ENCODE measurements at regions not wholly inside any gene's neighbourhood (a gene's known extent, or its start where the extent isn't known, plus 50 kb on each side); places are given as distances from the start of the nearest gene placed in this dataset.

- DNase-seq = no peak
Observed at GRCh38 chr3:1699361-1699920, 399.2 kb upstream of the CNTN4 start.

- no peak for DNase-seq
Observed at GRCh38 chr3:1700650-1701049, 398.0 kb upstream of the CNTN4 start.

- DNase-seq = no peak
Observed at GRCh38 chr3:1703169-1703568, 395.5 kb upstream of the CNTN4 start.

- no peak for DNase-seq
Observed at GRCh38 chr3:1710663-1711062, 388.0 kb upstream of the CNTN4 start.

GRCh38 chr3:1717524-1717923, 381.1 kb upstream of the CNTN4 start:
- DNase-seq = no peak

- DNase-seq = no peak
Observed at GRCh38 chr3:1723726-1724125, 374.9 kb upstream of the CNTN4 start.

- no peak for DNase-seq
Observed at GRCh38 chr3:1726741-1727140, 371.9 kb upstream of the CNTN4 start.

GRCh38 chr3:1727242-1727641, 371.4 kb upstream of the CNTN4 start:
- DNase-seq = no peak

GRCh38 chr3:1728510-1728909, 370.2 kb upstream of the CNTN4 start:
- no peak for DNase-seq

- no peak for DNase-seq
Observed at GRCh38 chr3:1734494-1735122, 364.1 kb upstream of the CNTN4 start.

- DNase-seq = no peak
Observed at GRCh38 chr3:1752205-1752604, 346.5 kb upstream of the CNTN4 start.

DNA sequence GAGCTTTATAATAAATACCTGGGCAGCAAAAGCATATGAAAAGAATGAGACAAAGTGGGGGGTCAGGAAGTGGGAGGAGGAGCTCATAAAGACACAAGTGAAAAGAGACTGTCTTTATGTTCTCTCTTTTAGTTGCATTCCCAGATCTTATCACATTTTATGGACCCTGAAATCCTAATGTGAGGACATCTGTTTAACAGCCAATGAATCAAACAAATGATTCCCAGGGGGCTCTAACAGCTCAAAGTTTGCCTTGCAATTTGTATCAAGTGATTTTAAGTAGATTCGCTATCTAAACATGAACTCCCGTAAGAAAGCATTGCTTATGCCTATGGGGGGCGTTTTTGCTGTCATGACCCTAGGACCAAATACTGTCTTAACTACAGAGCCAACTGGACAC, 332.3 kb upstream of the CNTN4 start:
- DNase-seq = peak; percentile 6

GRCh38 chr3:1773679-1774078, 325.0 kb upstream of the CNTN4 start:
- DNase-seq = no peak

GRCh38 chr3:1774597-1774996, 324.1 kb upstream of the CNTN4 start:
- no peak for DNase-seq

DNA sequence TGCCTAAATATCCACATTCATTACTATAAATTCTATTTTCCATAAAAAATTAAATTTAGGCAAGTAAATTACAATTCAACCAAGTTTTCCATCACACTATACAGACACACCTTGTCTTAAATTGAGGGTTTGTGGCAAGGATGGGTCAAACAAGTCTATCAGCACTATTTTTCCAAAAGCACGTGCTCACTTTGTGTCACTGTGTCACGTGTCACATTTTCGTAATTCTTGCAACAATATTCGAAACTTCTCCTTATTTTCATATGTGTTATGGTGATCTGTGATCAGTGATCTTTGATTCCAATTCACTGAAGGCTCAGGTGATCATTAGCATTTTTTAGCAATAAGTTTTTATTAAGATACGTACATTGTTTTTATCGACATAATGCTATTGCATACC, 323.3 kb upstream of the CNTN4 start:
- DNase-seq = no peak

DNA sequence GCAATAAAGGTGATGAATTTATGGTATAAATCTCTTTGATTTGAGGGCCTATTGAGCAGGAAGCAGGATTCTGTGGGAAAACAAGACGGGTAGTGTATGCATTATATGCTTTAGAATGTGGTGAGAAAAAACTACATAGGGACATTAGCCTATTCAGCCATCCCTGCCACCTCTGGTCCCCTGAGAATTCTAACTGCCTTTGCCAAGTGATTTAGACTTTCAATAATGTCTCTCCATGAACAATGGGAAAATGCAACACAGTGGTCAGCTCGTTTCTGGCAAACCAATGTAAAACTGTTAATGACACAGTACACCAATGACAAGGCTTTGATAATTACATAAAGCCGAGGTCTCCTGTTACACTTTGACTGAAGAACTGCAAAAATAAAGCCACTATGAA, 314.7 kb upstream of the CNTN4 start:
- DNase-seq = no peak

DNA sequence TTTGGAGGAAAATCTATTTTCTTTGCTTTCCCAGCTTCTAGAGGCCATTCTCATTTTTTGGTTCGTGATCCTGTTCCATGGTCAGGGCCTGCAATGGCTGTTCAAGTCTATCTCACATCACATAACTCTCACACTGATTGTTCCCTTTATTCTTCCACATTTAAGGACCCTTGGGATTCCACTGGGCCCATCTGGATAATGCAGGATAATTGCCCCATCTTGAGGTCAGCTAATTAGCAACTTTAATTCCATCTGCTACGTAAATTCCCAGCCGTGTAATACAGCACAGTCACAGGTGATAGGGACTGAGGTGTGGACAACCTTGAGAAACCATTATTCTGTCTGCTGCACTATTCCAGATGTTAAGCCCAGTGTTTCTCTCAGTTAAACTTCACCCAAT, 311.6 kb upstream of the CNTN4 start:
- DNase-seq = no peak

DNA sequence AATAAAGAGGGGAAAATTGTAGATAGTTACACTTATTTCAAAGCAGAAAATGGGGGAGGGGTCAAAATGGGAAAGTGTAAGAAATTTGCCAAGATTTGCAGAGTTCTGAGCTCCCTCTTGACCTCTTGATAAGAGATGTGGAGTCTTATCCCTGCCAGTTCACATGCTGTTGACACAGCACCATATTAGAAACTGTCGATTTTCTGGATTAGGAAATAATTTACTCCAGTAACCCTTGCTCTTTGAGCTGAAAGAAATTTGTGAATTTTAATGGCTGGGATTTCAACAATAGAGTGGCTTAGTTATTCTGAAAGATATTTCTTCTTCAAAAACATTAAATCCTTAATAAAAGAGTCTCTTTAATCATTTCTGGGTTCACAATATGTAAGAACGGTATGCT, 306.2 kb upstream of the CNTN4 start:
- DNase-seq = no peak

GRCh38 chr3:1798711-1799405, 299.8 kb upstream of the CNTN4 start:
- peak; percentile 72 for DNase-seq

- no peak for DNase-seq
Observed at GRCh38 chr3:1805331-1805730, 293.3 kb upstream of the CNTN4 start.

GRCh38 chr3:1808590-1808989, 290.1 kb upstream of the CNTN4 start:
- DNase-seq = no peak

- no peak for DNase-seq
Observed at GRCh38 chr3:1823867-1824266, 274.8 kb upstream of the CNTN4 start.

DNA sequence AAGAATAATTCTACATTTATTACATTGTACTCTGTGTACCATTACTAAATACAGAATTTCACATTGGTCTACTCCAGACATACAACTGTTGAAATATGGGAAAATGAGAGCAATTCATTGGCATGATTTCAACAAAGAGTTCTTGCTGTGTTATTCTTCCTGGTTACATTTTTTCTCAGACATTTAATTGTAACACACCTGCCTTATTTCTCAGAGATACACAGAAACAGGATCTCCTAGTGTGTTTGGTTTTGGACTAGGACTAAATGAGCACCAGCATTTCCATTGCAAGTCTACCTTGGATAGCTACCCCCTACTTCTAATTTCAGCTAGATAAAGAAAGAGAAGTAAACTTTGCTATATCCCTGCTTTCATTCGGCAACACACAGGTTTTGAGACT, 274.3 kb upstream of the CNTN4 start:
- no peak for DNase-seq

GRCh38 chr3:1828519-1828918, 270.1 kb upstream of the CNTN4 start:
- DNase-seq = no peak

DNA sequence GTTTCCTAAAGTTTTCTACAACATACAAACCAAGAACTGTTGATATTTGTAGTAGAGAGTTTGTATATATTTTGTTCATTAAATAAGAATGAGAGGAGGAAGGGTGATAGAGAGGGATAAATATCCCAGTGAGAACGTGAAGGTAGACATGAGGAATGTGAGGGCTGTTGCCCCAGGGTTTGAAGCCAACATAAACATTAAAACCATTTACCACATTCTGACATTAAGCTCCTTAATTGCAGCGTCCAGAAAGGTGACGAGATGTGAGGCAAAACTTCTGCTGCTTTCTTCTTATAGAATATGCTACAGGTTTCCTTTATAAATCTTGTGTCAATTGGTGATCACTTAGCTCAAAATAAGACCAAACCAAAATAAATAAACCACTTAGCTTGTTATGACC, 267.8 kb upstream of the CNTN4 start:
- DNase-seq = no peak
